OCI-LY1 (cell line): ENCODE measurements at regions not wholly inside any gene's neighbourhood (a gene's known extent, or its start where the extent isn't known, plus 50 kb on each side); places are given as distances from the start of the nearest gene placed in this dataset.

Experiments
- CTCF ChIP-seq: fragments of 200-600 bp; sonication (generic), shearing (Covaris generic); IDR thresholded peaks from 2 replicates; pipeline ENCODE4 v1.5.1; 2017; ENCODE audit warnings: mild to moderate bottlenecking, antibody characterized with exemption, low read length, moderate library complexity, mixed read lengths
- EZH2 ChIP-seq: fragments of 200-600 bp; sonication (generic), shearing (Covaris generic); IDR thresholded peaks from 2 replicates; pipeline ENCODE4 v1.8.0; 2017; ENCODE audit warnings: borderline replicate concordance, mixed run types, mild to moderate bottlenecking, antibody characterized with exemption, low read length, moderate library complexity, mixed read lengths

DNA sequence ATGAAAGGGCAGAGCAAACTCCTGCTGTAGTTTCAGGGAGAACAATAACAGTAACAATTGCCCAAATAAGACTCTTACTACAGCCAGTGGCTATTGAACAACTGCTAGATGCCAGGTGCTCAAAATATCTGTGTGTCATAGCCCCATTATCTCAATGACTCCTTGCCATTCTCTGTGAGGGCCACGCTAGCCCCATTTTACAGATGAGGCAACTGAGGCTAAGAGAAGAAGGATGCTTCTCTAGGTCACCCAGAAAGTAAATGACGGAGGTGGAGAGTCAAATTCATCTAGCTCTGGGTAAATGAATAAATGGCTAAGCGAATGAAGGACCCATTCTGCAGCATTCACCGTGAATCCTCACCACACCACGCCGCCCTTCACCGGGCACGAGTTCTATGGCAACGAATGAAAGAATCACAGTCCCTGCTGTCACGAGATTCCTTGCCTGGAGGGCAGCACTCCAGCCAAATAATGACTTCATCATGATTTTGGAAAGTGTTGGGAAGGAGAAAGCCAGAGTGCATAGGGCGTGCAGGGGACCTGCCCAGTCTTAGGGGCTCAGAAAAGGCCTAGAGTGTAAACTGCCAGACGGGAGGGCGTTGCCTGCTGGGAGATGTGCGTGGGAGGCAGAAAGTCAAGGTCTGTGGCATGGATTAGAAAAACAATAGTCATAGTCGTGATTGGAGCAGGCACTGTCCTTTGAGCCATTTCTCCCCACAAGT is 147.2 kb downstream of the C9orf50 start:
- TF ChIP-seq CTCF (no peak), EZH2 (no peak)
